ENCODE measurements at regions not wholly inside any gene's neighbourhood (a gene's known extent, or its start where the extent isn't known, plus 50 kb on each side); places are given as distances from the start of the nearest gene placed in this dataset.
"Not testable (repeated sequence)": the region's sequence is repeated elsewhere in the genome, so short reads cannot be mapped to it uniquely, and the experiment has no call there.

GRCh38 chr7:52695973-52696595, 339.3 kb upstream of the POM121L12 start:
- DNase-seq: no peak

- DNase-seq: no peak
Measured at GRCh38 chr7:52691257-52691656, 344.2 kb upstream of the POM121L12 start.

DNA sequence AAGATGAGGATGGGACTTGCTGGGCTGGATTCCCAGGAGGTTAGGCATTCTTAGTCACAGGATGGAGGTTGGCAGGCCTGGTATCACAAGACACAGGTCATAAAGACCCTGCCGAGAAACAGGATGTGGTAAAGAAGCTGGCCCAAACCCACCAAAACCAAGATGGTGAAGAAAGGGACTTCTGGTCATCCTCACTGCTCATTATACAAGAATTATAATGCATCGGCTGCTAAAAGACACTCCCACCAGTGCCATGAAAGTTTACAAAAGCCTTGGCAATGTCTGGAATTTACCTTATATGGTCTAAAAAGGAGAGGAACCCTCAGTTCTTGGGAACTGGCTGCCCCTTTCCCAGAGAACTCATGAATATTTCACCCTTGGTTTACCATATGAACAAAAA, 345.5 kb upstream of the POM121L12 start:
- no peak for DNase-seq

DNA sequence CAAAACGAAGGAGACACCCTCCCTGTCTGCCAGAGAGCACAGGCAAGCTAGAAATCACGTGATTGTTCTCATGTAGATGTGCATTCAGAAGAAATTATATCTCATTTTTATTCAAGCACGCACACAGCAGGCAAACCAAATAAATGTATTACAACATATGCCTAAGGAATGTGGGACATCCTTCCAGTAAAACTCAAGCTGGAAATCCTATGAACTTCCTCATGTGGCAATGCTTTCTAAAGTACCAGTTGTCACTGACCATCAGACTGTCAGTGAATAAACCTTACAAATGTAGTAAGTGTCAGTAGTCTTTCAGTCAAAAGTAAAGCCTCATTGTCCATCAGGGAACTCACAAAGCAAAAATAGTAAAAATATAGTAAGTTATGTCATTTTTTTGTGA, 350.1 kb upstream of the POM121L12 start:
- no peak for DNase-seq

DNA sequence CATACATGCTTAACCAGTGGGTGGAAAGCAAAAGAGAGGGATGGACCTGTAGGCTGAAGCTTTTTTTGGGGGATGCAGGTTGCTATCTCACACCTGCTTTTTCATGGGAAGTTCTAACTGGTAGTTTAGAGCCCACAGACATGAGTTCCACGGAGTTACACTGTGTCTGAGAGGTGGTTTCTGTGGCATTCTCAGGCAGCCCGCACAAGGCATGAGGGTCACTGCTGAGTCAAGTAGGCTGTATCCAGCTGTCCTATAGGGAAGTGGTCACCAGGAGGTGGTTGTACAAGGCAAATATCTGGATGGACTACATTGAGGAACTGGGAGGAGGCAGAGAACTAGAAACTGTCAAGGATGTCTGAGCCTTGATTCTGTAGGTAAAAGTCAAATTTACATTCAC, 351.0 kb upstream of the POM121L12 start:
- DNase-seq: no peak

GRCh38 chr7:52682993-52683392, 352.4 kb upstream of the POM121L12 start:
- DNase-seq: no peak

DNA sequence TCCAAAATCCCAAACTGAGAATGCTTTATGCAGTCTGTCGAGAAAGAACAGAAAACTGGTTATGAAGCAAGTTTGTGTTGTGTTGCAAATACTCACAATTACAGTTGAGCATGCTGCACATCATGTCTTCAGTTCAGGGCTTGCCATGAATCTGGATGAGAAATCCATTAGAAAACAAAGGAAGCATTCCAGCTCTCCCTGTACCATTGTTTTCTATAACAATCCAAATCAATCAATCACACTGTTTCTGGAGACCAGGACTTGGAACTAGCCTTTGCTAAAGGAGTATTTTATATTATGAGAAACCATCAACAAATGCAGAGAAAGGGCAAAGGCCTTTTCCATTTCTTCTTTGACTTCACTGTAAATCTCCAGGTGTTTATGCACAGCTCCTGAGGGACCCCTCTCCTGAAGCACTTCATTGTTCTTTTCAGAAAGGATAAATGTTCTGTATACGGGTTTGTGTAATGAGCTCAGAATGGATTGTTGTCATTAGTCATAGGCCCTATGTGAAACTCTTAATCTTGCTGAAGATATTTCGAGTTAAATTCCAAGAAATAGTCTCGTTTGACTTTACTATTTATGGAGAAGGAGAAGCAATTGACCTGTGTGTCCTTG, 364.7 kb upstream of the POM121L12 start:
- DNase-seq: no peak

GRCh38 chr7:52669031-52669430, 366.4 kb upstream of the POM121L12 start:
- DNase-seq: no peak

DNA sequence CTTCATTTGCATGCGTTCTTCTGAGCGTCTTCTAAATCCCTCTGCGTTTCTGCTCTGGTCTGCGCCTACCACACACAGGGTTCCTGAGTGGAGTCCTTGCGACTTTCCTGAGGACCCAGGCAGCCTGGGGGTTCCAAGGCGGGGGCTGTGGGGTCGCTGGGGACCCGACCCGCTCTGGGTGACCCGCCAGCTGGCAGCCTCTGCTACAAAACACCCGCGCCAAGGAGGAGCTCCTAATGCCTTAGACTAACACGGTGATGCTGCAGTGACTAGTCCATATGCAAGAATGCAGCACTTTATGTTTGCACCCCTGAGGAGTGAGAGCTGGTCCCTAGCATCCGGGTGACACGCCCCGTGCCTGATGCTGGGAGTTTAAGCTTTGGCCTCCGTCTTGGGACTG, 367.0 kb upstream of the POM121L12 start:
- no peak for DNase-seq

GRCh38 chr7:52659178-52659577, 376.3 kb upstream of the POM121L12 start:
- no peak for DNase-seq

GRCh38 chr7:52656098-52656497, 379.3 kb upstream of the POM121L12 start:
- DNase-seq: no peak

GRCh38 chr7:52652621-52653020, 382.8 kb upstream of the POM121L12 start:
- no peak for DNase-seq

DNA sequence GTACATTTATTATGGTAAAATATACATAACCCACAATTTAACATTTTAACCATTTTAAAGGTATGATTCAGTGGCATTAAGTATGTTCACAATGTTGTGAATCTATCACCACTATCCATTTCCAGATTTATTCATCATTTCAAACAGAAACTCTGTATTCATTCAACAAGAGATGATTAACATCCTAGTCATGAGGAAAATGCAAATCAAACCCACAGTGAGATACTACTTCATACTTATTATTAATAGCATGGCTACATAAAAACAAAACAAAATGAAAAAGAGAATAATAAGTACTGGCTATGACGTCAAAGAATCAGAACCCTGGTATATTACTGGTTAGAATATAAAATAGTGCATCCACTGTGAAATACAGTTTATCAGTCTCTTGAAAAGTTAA, 386.6 kb upstream of the POM121L12 start:
- DNase-seq: no peak

- DNase-seq: no peak
Measured at GRCh38 chr7:52647046-52647445, 388.4 kb upstream of the POM121L12 start.

DNA sequence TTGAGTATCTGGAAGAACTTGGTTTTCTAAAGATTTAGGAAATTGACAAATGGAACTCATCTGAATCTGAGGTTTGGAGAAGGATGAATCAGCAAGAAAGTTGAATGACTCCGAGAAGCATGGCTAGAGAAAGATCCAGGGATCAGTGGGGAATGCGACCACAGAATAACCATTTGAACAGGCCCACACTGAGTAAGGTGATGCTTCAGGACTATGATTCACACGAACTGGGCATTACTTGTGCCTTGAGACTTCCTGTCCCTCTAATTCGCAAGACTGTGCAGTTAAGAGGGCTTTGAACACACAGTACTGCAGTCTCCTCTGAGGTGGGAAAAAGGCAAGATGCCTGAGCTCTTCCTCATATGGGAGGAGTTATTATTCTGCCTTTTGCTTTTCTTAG, 395.5 kb upstream of the POM121L12 start:
- no peak for DNase-seq

DNA sequence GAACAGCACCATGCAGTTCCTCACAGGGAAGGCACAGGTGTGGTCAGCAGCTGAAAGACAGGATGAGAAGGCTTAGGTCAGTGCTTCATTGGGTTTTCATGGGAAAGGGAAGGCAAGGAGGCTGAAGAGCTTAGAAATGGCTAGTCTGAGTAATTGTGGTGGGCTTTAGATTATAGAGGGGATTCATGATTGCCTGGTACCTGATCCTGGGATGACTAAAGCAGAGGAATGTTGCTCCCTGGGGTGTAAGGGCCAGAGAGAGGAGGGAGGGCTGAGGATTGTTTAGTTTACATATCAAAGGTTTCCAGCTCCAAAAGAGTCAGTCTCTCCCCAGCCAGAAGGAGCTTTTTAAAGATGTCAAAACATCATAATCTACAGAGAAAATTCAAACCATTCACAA, 396.3 kb upstream of the POM121L12 start:
- DNase-seq: no peak

DNA sequence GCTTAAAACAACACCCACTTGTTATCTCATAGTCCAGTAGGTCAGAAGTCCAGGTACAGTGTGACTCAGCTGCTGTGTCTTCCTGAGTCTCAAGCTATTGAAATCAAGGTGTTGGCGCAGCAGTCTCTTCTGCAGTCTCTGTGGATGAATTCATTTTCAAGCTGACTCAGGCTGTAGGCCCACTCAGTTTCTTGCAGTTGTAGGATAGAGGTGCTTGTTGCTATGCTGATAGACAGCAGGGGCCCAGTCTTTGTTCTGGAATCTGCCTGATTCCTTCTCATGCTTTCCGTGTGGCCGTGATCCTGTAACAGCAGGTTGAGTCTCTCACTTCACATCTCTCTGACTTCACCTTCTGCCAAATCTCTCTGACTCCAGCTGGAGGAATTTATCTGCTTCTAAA, 400.4 kb upstream of the POM121L12 start:
- DNase-seq: no peak

DNA sequence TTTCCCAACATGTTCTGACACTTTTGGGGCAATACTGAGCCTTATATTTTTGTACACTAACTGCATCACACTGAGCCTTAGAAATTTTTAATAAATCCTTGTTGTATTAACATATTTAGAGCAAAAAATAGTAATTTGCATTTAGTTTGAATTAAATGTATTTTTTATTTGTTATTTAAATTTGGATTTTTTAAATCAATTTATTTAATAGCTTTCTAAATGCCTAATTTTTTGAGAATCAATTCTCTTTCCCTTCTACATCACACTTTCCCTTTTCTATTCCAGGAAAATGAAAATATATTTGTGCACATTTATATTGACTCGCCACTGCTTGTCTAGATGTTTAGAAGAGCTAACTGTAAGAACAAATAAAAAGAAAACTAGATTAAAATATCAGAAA, 414.6 kb upstream of the POM121L12 start:
- DNase-seq: no peak

- DNase-seq: no peak
Measured at GRCh38 chr7:52616552-52616951, 418.9 kb upstream of the POM121L12 start.

- no peak for DNase-seq
Measured at GRCh38 chr7:52615021-52615695, 420.3 kb upstream of the POM121L12 start.

DNA sequence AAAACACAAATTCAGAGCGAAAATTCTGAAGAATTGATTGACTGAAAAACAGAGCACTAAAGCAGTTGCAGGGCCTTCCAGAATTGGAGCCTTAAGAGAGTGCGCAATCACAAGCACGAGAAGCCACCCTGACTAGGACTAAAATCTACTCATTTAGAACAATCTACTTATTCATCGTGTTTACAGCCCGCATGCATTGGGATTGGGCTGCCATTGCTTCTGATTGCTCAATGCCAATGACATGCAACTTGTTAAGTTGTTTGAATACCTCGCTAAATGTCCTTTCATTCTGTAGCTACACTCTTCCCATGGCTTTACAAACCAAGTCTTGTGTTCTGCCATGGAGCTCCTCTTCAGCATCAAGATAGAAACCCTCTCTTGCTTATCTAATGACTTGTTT, 425.9 kb upstream of the POM121L12 start:
- no peak for DNase-seq

GRCh38 chr7:52592698-52593097, 442.7 kb upstream of the POM121L12 start:
- no peak for DNase-seq

DNA sequence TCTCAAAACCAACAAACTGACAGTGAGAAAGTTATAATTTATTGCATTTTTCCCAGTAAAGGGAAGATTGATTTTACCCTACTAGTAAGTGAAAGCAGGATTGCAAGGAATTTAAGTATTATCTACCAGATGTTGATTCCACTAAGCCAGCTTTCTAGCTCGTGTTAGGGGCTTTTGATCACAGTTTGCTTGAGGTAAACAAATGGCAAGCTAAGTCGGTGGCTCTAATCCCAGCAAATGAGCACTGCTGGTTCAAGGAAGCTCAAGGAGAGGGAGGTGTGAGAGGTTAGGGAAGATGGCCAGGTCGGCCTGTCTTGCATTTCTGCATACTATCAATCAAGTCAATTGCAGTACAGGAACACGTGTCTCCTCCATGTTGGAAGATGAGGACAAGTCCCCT, 448.7 kb upstream of the POM121L12 start:
- DNase-seq: no peak

GRCh38 chr7:52584041-52584440, 451.4 kb upstream of the POM121L12 start:
- no peak for DNase-seq

DNA sequence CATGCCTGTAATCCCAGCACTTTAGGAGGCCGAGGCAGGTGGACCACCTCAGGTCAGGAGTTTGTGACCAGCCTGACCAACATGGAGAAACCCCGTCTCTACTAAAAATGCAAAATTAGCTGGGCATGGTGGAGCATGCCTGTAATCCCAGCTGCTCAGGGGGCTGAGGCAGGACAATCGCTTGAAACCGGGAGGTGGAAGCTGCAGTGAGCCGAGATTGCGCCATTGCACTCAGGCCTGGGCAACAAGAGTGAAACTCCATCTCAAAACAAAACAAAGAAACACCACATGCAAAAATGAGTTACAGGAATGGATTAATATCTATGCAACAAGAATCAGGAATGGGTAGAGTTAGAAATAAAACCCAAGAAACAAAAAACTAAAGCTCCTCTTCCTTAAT, 462.3 kb upstream of the POM121L12 start:
- DNase-seq: not testable (repeated sequence)

Measured in NCI-H69 (cell line).